Amygdala (tissue), 56 donors: ENCODE measurements at regions not wholly inside any gene's neighbourhood (a gene's known extent, or its start where the extent isn't known, plus 50 kb on each side); places are given as distances from the start of the nearest gene placed in this dataset.

ENCODE experiments used
- DNase-seq, 56 donors: peaks; one replicate each; lab custom pipeline; 2025; lab: John Stamatoyannopoulos, UW

- DNase-seq: no peak
Observed at GRCh38 chr20:6626805-6627204, 140.7 kb upstream of the BMP2 start.

DNA sequence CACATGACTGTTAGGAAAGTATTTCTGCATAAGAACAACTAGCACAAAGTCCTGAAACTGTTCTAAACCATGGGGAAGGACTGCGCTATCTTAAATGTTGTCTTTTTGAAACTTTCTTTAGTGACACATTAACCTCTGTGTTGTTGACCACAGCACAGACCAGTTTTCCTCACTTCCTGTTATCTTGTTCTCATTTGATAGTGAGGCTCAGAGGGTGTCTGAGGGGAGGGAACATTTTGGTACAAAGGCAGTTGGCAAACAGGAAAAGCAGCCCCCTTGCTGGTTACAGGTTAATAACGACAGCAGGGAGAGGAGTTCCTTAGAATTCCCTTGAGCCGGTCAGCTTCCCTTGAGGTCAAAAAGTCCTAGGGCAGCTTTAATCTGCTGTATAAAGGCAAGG is 143.5 kb upstream of the BMP2 start:
- DNase-seq: no peak

DNA sequence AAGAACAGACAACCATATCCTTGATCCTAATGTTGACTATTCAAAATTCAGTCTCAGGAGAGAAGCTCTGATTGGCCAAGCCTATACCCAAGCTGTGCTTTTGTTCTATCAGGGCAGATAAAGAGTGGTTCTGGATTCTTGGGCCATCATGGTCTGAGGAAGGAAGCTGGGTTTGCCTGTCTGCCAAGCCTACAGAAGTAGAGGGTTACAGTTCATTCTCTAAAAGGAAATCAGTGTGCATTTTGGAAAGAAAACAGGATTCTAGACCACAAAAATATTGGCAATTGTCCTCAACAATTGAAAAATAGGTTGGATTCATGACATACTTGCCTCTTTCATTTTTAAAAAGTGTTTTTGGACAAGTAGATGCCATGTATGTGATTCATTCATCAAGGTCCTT is 145.4 kb upstream of the BMP2 start:
- no peak for DNase-seq

- no peak for DNase-seq
Observed at GRCh38 chr20:6618051-6618450, 149.4 kb upstream of the BMP2 start.

- no peak for DNase-seq
Observed at GRCh38 chr20:6616421-6616820, 151.1 kb upstream of the BMP2 start.

- DNase-seq: no peak
Observed at GRCh38 chr20:6614836-6615235, 152.7 kb upstream of the BMP2 start.

GRCh38 chr20:6613280-6613861 is 154.1 kb upstream of the BMP2 start:
- DNase-seq: no peak

- no peak for DNase-seq
Observed at GRCh38 chr20:6612606-6612923, 154.9 kb upstream of the BMP2 start.

- no peak for DNase-seq
Observed at GRCh38 chr20:6611911-6612605, 155.4 kb upstream of the BMP2 start.

DNA sequence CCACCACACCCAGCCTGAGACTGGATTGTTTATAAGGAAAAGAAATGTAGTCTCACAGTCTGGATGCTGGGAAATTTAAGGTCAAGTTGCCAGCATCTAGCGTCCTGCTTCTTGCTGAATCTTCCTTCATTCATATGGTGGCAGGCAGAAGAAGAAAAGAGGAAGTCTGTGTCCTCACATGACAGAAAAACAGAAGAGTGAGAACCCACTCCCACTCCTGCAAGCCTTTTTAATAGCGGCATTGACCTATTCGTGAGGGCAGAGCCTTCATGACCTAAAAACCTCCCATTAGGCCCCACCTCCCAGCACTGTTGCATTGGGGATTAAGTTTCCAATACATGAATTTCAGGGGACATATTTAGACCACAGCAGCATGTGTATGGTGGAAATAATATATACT is 160.8 kb upstream of the BMP2 start:
- DNase-seq: no peak

- DNase-seq: no peak
Observed at GRCh38 chr20:6605055-6605935, 162.2 kb upstream of the BMP2 start.

DNA sequence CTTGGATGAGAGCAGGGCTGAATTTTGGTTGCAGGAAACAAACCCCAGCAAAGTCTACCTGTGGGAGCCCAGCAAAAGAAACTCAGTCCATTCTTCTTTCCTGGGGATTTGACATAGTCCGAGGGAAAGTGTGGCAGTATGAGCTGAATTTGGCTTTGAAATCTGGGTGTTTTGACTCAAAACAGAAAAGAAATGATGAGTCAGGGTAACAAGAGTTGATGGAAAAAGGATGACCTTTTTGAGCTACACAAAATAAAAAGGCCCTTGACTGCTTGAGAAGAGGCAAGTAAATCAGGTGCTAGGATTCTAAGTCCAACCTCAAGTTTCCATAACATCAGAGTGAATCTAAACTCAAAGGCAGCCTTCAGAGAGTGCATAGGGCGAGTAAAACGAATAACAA is 163.3 kb upstream of the BMP2 start:
- no peak for DNase-seq

DNA sequence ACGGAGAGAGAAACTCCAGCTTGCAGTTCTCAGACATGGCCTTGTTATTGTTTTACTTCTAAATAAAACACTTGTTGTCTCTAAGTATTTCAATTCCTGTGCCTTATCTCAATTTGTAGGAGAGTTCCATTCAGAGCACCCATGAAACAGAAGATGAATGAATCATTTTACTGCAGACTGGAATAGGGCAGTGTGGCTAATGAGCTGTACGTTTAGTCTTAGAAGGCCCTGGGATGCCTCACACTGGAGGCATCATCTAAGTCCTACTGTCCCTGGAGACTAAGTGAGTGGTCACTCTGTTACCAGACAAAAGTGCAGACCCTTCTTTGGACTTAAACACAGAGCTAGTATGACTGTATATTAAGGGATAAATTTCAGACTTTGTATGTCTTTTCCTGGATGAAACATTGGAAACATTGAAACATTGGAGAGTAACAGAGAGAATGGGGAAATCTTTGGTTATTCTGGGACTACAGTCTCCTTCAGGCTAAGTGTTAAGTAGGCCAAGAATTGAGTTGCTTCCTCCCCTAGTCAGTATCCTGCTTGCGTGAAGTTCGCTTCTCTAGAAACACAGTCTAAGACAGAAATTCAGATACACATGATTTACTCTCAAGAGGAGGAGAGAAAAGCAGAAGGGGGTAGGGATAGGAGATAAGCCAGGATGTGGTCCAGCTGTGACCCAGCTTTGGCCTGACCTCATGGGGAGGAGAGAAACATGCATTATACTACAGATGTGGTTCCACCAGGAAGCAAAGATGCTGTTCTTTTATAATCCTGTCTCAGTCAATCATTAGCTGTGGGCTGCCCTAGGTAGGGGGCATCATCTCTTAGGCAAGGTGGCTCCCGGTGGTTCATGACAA is 167.4 kb upstream of the BMP2 start:
- no peak for DNase-seq

DNA sequence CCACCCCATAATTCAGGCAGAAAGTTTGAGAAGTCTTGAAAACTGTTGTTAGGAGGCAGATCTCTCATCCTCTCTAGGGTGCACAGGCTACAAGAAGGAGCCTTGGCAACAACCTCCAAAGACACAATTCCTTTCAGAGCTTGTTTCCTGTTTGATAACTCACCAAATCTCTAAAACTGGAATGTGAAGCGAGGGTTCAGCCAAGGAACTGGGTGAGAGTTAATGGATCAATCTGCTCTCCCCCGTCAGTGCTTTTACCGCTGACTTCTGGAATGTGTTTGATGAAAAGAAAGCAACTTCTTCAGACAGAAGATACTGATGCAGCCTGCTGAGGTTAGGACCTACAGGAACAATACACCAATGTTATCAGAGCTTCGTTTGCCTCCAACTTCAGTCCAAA is 171.8 kb upstream of the BMP2 start:
- DNase-seq: no peak

- DNase-seq: no peak
Observed at GRCh38 chr20:6590891-6591637, 176.4 kb upstream of the BMP2 start.

DNA sequence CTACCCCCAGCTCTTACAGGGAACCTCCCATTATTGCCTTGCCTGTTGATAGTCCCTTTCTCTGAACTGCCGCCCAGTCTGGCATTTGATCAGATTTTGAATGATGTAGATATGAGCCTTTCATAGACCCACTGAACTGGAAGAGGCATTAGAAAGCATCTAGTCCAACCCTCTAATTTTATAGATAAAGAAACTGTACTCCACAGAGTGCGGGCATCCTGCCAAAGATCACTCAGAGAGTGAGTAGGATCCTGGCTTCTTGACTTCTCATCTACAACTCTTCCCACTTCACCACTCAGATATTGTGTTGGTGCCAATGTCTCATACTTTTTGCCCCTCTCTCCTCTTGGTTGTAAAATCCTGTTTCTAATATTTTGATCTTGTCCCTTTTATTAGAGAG is 179.2 kb upstream of the BMP2 start:
- peak in 1 of 56 donors; percentile 0 for DNase-seq

DNA sequence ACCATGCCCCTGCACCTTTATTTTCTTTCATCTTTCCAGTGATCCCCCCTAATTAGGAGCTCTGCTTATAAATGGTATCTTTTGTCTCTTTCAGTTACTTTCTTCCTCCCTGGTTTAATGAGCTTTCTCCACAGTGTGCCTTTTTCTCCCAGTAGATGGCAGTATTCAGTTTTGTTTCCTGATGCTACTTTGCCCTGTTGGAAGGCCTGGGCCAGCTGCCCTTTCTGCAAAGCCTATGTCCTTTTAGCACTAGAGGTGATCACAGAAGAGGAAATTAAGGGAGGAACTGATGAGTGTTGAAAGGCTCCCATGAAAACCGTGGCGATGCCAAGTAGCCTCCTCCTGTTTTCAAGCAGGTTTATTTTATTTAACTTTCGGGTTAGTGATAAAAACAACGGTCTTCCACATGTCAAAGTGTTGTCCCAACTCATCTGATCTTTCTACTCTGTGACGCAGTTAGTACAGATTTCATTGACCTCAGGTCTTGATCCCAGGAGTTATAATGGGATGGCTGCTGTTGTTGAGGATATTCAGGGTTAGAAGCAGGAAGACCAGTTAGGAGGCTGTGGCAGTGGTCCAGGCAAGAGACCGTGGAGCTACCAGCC is 184.2 kb upstream of the BMP2 start:
- DNase-seq: peak in 20 of 56 donors; percentile 0 to 45 (median 4)

- DNase-seq: no peak
Observed at GRCh38 chr20:6582449-6582848, 185.0 kb upstream of the BMP2 start.

- DNase-seq: no peak
Observed at GRCh38 chr20:6580486-6580885, 187.0 kb upstream of the BMP2 start.

- DNase-seq: no peak
Observed at GRCh38 chr20:6579824-6580223, 187.7 kb upstream of the BMP2 start.
